ENCODE measurements at regions not wholly inside any gene's neighbourhood (a gene's known extent, or its start where the extent isn't known, plus 50 kb on each side); places are given as distances from the start of the nearest gene placed in this dataset.

DNA sequence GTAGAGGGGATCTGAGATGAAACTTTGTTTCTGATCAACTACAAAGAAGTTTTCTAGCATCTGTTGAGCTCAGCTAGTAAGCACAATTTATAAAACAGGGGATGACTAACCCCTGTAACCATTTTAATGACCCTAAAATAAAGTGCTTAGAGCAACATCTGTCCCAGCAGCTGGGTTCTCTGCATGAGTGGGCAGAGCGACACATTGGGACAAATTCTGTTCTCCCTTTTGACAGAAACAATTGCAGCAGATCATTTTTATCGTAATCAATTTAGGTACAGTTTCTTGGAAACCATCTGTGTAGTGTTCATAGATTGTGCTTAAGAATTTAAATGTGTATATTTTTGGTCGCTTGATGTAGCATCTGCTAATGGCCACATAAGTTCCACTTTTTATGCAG lies 678.0 kb downstream of the RNF144A start:
- Mint-ChIP-seq H3K4me3 (no peak overlapping the region), H3K27ac (no peak overlapping the region), H3K9me3 (no peaks in the 10 kb centered on the region), H3K4me1 (ENCODE audit: low read depth) (peaks cover 15% of the 10 kb centered on the region), H3K36me3 (ENCODE audit: low read depth) (no peaks in the 10 kb centered on the region), H3K27me3 (no peaks in the 10 kb centered on the region)
- no peak for DNase-seq

DNA sequence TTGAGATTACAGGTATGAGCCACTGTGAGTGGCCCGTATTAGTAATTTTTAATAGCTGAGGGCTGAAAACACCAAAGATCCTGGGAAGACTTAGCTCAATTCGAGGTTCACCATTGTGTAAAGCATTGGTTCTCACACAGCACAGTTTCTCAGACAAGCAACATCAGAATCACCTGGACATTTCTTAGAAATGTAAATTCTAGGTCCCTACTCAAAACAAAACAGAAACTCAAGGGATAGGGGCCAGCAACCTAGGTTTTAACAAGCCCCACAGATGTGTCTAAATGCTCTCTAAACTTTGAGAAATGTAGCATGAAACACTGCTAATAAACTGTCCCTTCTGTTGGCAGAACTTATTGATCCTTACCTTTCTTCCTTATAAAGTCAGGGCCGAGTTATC lies 681.2 kb downstream of the RNF144A start:
- no peak overlapping the region for H3K27ac Mint-ChIP-seq
- H3K36me3 Mint-ChIP-seq (ENCODE audit: low read depth), result no peaks in the 10 kb centered on the region
- DNase-seq, result no peak
- H3K9me3 Mint-ChIP-seq, result no peaks in the 10 kb centered on the region
- peaks cover 7% of the 10 kb centered on the region for H3K4me1 Mint-ChIP-seq (ENCODE audit: low read depth)
- H3K4me3 Mint-ChIP-seq, result no peak overlapping the region
- no peaks in the 10 kb centered on the region for H3K27me3 Mint-ChIP-seq

- Mint-ChIP-seq H3K27me3 (no peaks in the 10 kb centered on the region), H3K27ac (no peak overlapping the region), H3K4me3 (no peak overlapping the region), H3K4me1 (ENCODE audit: low read depth) (peaks cover 7% of the 10 kb centered on the region), H3K36me3 (ENCODE audit: low read depth) (no peaks in the 10 kb centered on the region), H3K9me3 (no peaks in the 10 kb centered on the region)
- DNase-seq, result no peak
Measured at GRCh38 chr2:7599462-7600258, 682.4 kb downstream of the RNF144A start.

GRCh38 chr2:7601990-7602389 lies 684.8 kb downstream of the RNF144A start:
- no peaks in the 10 kb centered on the region for H3K27me3 Mint-ChIP-seq
- no peaks in the 10 kb centered on the region for H3K9me3 Mint-ChIP-seq
- H3K4me3 Mint-ChIP-seq, result no peak overlapping the region
- DNase-seq, result no peak
- H3K27ac Mint-ChIP-seq, result no peak overlapping the region
- H3K36me3 Mint-ChIP-seq (ENCODE audit: low read depth), result no peaks in the 10 kb centered on the region
- H3K4me1 Mint-ChIP-seq (ENCODE audit: low read depth), result peaks cover 7% of the 10 kb centered on the region

GRCh38 chr2:7604456-7604855 lies 687.2 kb downstream of the RNF144A start:
- no peak overlapping the region for H3K4me3 Mint-ChIP-seq
- no peak overlapping the region for H3K27ac Mint-ChIP-seq

GRCh38 chr2:7607441-7608173 lies 690.4 kb downstream of the RNF144A start:
- Mint-ChIP-seq H3K4me1 (ENCODE audit: low read depth) (peaks cover 33% of the 10 kb centered on the region), H3K9me3 (no peaks in the 10 kb centered on the region), H3K4me3 (no peak overlapping the region), H3K27me3 (no peaks in the 10 kb centered on the region), H3K36me3 (ENCODE audit: low read depth) (no peaks in the 10 kb centered on the region), H3K27ac (no peak overlapping the region)
- no peak for DNase-seq

More at GRCh38 chr2:7604456-7604855, 687.2 kb downstream of the RNF144A start:
- H3K36me3 Mint-ChIP-seq (ENCODE audit: low read depth), result no peaks in the 10 kb centered on the region
- DNase-seq, result no peak
- H3K9me3 Mint-ChIP-seq, result no peaks in the 10 kb centered on the region
- peaks cover 10% of the 10 kb centered on the region for H3K4me1 Mint-ChIP-seq (ENCODE audit: low read depth)
- H3K27me3 Mint-ChIP-seq, result no peaks in the 10 kb centered on the region

GRCh38 chr2:7609556-7609955 lies 692.3 kb downstream of the RNF144A start:
- Mint-ChIP-seq H3K4me3 (no peak overlapping the region), H3K9me3 (no peaks in the 10 kb centered on the region), H3K36me3 (ENCODE audit: low read depth) (no peaks in the 10 kb centered on the region), H3K27me3 (no peaks in the 10 kb centered on the region), H3K27ac (no peak overlapping the region), H3K4me1 (ENCODE audit: low read depth) (peaks cover 33% of the 10 kb centered on the region)
- no peak for DNase-seq

- DNase-seq, result no peak
- peaks cover 33% of the 10 kb centered on the region for H3K4me1 Mint-ChIP-seq (ENCODE audit: low read depth)
- no peak overlapping the region for H3K27ac Mint-ChIP-seq
- H3K9me3 Mint-ChIP-seq, result no peaks in the 10 kb centered on the region
- H3K4me3 Mint-ChIP-seq, result no peak overlapping the region
- H3K36me3 Mint-ChIP-seq (ENCODE audit: low read depth), result no peaks in the 10 kb centered on the region
- no peaks in the 10 kb centered on the region for H3K27me3 Mint-ChIP-seq
Measured at GRCh38 chr2:7609974-7610373, 692.8 kb downstream of the RNF144A start.

- no peaks in the 10 kb centered on the region for H3K36me3 Mint-ChIP-seq (ENCODE audit: low read depth)
- DNase-seq, result no peak
Measured at GRCh38 chr2:7611750-7612149, 694.5 kb downstream of the RNF144A start.

DNA sequence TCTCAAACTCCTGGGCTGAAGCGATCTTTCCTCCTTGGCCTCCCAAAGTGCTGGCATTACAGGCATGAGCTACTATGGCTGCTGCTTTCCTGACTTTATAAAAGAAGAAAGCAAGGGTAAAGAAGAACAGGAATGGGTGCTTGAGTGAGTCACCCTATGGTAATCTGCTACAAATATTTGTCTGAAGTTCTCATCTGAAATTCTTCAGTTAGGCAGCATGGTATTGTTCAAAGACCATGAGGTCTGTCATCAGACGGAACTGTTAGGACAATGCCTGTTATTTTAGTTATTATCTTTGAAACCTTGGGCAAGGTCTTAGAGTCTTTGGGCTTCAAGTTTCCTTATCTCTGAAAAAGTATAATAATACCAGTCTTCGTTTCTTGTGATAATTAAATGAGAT lies 695.8 kb downstream of the RNF144A start:
- H3K9me3 Mint-ChIP-seq, result no peaks in the 10 kb centered on the region
- no peak overlapping the region for H3K4me3 Mint-ChIP-seq
- peaks cover 27% of the 10 kb centered on the region for H3K4me1 Mint-ChIP-seq (ENCODE audit: low read depth)
- no peak for DNase-seq
- no peaks in the 10 kb centered on the region for H3K27me3 Mint-ChIP-seq
- no peaks in the 10 kb centered on the region for H3K36me3 Mint-ChIP-seq (ENCODE audit: low read depth)
- H3K27ac Mint-ChIP-seq, result no peak overlapping the region

More at GRCh38 chr2:7611750-7612149, 694.5 kb downstream of the RNF144A start:
- H3K4me3 Mint-ChIP-seq, result no peak overlapping the region
- no peaks in the 10 kb centered on the region for H3K27me3 Mint-ChIP-seq
- H3K9me3 Mint-ChIP-seq, result no peaks in the 10 kb centered on the region
- no peak overlapping the region for H3K27ac Mint-ChIP-seq
- H3K4me1 Mint-ChIP-seq (ENCODE audit: low read depth), result peaks cover 33% of the 10 kb centered on the region

GRCh38 chr2:7613831-7614230 lies 696.6 kb downstream of the RNF144A start:
- Mint-ChIP-seq H3K36me3 (ENCODE audit: low read depth) (no peaks in the 10 kb centered on the region), H3K27ac (no peak overlapping the region), H3K9me3 (no peaks in the 10 kb centered on the region), H3K27me3 (no peaks in the 10 kb centered on the region), H3K4me3 (no peak overlapping the region), H3K4me1 (ENCODE audit: low read depth) (peaks cover 22% of the 10 kb centered on the region)
- DNase-seq, result no peak

DNA sequence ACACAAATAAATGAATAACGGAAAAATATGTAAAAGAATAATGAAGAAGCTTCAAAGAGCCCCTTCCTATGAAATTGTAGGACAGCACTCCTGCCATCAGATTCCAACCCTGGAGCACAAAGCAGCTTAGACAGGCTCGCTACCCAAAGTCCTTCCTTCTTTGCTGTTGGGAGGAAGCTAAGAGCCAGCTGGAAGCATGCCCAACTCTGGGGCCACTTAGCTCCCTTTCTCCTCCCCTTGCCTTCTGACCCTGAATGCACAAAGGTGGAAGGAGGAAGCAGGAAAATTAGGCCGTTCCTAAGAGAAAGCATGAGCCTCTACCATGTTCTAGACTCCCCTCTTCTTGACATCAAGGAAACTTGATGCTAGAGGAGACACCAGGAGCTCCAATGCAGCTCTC lies 700.8 kb downstream of the RNF144A start:
- Mint-ChIP-seq H3K27me3 (no peaks in the 10 kb centered on the region), H3K36me3 (ENCODE audit: low read depth) (no peaks in the 10 kb centered on the region), H3K27ac (no peak overlapping the region)

GRCh38 chr2:7619203-7619970 lies 702.2 kb downstream of the RNF144A start:
- peaks cover 22% of the 10 kb centered on the region for H3K4me1 Mint-ChIP-seq (ENCODE audit: low read depth)
- no peak overlapping the region for H3K27ac Mint-ChIP-seq
- DNase-seq, result no peak
- no peak overlapping the region for H3K4me3 Mint-ChIP-seq
- no peaks in the 10 kb centered on the region for H3K36me3 Mint-ChIP-seq (ENCODE audit: low read depth)
- H3K9me3 Mint-ChIP-seq, result peaks cover 9% of the 10 kb centered on the region
- no peaks in the 10 kb centered on the region for H3K27me3 Mint-ChIP-seq

More for the DNA sequence above, 700.8 kb downstream of the RNF144A start:
- peaks cover 22% of the 10 kb centered on the region for H3K4me1 Mint-ChIP-seq (ENCODE audit: low read depth)
- no peak overlapping the region for H3K4me3 Mint-ChIP-seq
- DNase-seq, result no peak
- H3K9me3 Mint-ChIP-seq, result peaks cover 9% of the 10 kb centered on the region

DNA sequence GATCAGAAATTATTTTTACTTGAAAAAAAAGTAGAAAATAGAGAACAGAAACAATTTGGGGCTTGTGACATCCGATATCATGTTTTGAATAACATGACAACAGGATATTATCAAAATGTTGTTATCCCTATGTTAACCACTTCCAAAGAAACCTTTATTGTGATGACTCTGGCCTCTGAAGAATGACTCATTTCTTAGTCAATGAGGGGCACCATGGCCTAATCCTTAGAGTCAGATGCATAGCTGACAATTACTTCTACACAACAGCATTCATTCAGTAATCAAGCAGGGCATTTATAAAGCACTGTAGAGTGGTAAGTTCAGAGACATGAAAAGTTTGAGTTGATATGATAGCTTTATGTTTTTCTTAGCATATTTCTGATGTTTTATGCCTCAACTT lies 703.0 kb downstream of the RNF144A start:
- H3K36me3 Mint-ChIP-seq (ENCODE audit: low read depth), result no peaks in the 10 kb centered on the region
- H3K27ac Mint-ChIP-seq, result no peak overlapping the region
- no peaks in the 10 kb centered on the region for H3K27me3 Mint-ChIP-seq
- H3K4me1 Mint-ChIP-seq (ENCODE audit: low read depth), result peaks cover 22% of the 10 kb centered on the region
- no peak for DNase-seq
- H3K9me3 Mint-ChIP-seq, result peaks cover 9% of the 10 kb centered on the region
- H3K4me3 Mint-ChIP-seq, result no peak overlapping the region

Data from activated T-cell treated with anti-CD3 and anti-CD28 coated beads, Interleukin-2, amount 50 U/mL, for 24 hours (primary cell).